ENCODE measurements at regions not wholly inside any gene's neighbourhood (a gene's known extent, or its start where the extent isn't known, plus 50 kb on each side); places are given as distances from the start of the nearest gene placed in this dataset.

DNA sequence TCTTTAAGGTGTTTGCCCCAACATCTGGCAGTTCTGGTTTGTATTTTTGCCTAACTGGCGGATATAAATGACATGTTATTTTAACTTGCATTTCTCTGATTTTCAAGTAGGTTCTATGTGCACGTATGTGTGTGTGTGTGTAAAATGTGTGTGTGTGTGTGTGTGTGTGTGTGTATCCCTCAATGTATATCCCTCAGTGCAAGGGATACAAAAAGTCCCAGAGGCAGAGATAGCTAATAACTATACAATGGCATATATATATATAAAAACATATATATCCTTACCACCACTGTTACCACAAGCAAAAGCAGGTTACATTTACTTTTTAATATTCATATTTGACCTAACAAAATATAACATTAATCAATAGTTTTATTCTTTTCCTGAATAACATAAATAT lies 95.0 kb upstream of the NR5A2 start:
- Histone ChIP-seq H3K36me3 (no peaks in the 10 kb centered on the region), H3K9me3 (no peaks in the 10 kb centered on the region), H3K27me3 (no peaks in the 10 kb centered on the region), H3K4me1 (no peaks in the 10 kb centered on the region), H3K27ac (no peak overlapping the region), H3K4me3 (no peak overlapping the region)
- no peak for DNase-seq (ENCODE audit: low spot score)
- TF ChIP-seq, protein P1, sequence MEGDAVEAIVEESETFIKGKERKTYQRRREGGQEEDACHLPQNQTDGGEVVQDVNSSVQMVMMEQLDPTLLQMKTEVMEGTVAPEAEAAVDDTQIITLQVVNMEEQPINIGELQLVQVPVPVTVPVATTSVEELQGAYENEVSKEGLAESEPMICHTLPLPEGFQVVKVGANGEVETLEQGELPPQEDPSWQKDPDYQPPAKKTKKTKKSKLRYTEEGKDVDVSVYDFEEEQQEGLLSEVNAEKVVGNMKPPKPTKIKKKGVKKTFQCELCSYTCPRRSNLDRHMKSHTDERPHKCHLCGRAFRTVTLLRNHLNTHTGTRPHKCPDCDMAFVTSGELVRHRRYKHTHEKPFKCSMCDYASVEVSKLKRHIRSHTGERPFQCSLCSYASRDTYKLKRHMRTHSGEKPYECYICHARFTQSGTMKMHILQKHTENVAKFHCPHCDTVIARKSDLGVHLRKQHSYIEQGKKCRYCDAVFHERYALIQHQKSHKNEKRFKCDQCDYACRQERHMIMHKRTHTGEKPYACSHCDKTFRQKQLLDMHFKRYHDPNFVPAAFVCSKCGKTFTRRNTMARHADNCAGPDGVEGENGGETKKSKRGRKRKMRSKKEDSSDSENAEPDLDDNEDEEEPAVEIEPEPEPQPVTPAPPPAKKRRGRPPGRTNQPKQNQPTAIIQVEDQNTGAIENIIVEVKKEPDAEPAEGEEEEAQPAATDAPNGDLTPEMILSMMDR (IDR thresholded peaks at IDR 0.05): no peak

DNA sequence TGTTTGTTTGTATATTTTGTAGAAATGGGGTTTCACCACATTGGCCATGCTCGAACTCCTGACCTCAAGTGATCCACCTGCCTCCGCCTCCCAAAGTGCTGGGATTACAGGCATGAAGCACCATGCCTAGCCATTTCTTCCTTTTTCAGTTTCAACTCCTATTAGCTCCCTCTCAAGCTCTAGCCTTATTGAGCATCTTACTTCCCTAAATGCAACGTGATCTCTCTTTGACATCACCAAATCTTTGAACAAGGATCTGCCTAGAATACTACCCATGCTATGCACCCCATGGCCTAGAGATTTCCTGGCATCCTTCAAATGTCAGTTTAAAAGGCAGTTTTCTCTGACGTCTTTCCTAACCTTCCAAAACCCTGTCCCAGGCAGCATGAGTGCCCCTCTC lies 91.1 kb upstream of the NR5A2 start:
- Histone ChIP-seq H3K9me3 (no peaks in the 10 kb centered on the region), H3K36me3 (no peaks in the 10 kb centered on the region), H3K27me3 (no peaks in the 10 kb centered on the region), H3K4me3 (no peak overlapping the region), H3K27ac (no peak overlapping the region), H3K4me1 (no peaks in the 10 kb centered on the region)
- TF ChIP-seq, protein P1 (IDR thresholded peaks at IDR 0.05): no peak
- no peak for DNase-seq (ENCODE audit: low spot score)

DNA sequence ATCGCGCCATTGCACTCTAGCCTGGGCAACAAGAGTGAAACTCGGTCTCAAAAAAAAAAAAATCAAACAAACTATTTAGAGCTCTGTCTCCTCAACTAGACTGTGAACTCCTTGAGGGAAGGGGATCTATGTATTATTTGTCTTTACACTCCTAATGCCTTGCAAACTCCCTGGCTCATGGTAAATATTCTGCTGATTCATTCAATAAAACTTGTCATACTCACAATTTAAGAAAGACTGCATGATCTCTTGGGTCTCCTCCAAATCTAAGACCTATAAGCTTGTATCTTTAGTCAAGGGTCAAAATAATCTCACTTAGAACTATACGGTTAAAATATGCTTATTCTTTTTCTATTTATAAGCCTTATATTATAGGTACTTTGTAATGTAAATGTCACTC lies 90.3 kb upstream of the NR5A2 start:
- TF ChIP-seq, protein P1 (IDR thresholded peaks at IDR 0.05): no peak
- Histone ChIP-seq H3K9me3 (no peaks in the 10 kb centered on the region), H3K4me1 (no peaks in the 10 kb centered on the region), H3K36me3 (no peaks in the 10 kb centered on the region), H3K27me3 (no peaks in the 10 kb centered on the region), H3K27ac (no peak overlapping the region), H3K4me3 (no peak overlapping the region)
- no peak for DNase-seq (ENCODE audit: low spot score)

DNA sequence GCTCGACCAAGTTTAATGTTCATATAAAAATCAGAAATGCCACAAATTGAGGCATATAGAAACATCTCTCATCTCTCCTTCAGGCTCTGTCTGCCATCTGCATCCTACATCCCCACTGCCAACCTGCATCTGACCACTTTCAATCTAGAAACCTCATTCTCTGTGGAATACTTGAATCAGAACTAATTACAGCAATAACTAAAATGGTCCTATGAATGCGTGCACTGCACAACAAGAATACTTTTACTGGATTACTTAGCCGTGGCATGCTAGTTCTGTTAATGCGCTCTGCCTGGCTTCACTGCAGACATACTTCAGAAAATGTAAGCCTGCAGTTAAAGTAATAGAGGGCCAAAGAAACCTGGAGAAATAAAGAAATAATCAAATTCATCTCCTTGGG lies 89.8 kb upstream of the NR5A2 start:
- Histone ChIP-seq H3K4me3 (no peak overlapping the region), H3K36me3 (no peaks in the 10 kb centered on the region), H3K4me1 (no peaks in the 10 kb centered on the region), H3K9me3 (no peaks in the 10 kb centered on the region), H3K27me3 (no peaks in the 10 kb centered on the region), H3K27ac (no peak overlapping the region)
- TF ChIP-seq, protein P1 (IDR thresholded peaks at IDR 0.05): no peak
- no peak for DNase-seq (ENCODE audit: low spot score)

DNA sequence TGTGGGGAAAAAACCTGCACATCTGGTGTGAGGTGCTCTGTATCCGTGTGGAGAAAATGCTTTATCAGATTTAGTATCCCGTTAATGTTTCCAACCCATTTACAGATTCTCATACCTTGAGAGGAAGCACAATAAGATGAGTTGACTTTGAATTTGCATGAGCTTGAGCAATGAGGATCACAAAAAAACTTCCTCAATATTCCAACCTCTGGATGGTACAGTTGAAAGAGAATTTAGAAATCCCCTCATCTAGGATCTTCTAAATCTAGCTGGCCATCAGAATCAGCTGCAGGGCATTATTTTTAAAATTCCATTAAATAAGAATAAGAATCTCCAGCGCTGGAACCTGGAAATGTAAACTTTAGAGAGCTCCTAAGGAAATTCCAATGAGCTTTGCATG lies 82.5 kb upstream of the NR5A2 start:
- TF ChIP-seq, protein P1 (IDR thresholded peaks at IDR 0.05): no peak

DNA sequence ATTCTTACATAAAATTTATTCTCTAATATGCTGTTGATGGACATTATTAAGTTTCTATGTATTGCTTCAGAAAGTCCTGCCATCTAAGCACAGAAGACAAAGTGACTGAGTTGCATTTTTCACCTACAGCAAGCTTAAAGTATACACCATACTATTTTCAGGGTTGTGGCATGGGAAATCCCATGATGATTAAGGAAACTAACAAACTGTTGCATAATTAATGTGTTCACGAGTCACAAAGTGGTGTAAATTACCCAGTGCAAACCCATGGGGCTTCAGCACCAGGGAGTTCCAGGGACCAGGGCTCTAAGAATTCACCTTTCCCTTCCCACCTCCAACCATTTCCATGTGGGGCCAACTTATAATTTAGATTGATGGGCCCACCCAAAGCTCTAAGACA lies 81.9 kb upstream of the NR5A2 start:
- Histone ChIP-seq H3K9me3 (no peaks in the 10 kb centered on the region), H3K27ac (no peak overlapping the region), H3K27me3 (no peaks in the 10 kb centered on the region), H3K4me3 (no peak overlapping the region), H3K36me3 (no peaks in the 10 kb centered on the region), H3K4me1 (no peaks in the 10 kb centered on the region)
- no peak for DNase-seq (ENCODE audit: low spot score)
- TF ChIP-seq, protein P1 (IDR thresholded peaks at IDR 0.05): no peak

More for the DNA sequence above, 82.5 kb upstream of the NR5A2 start:
- Histone ChIP-seq H3K27ac (no peak overlapping the region), H3K9me3 (no peaks in the 10 kb centered on the region), H3K4me3 (no peak overlapping the region), H3K36me3 (no peaks in the 10 kb centered on the region), H3K4me1 (no peaks in the 10 kb centered on the region), H3K27me3 (no peaks in the 10 kb centered on the region)
- DNase-seq (ENCODE audit: low spot score): no peak

Measured in right atrium auricular region (tissue), 2 donors.